Stomach (tissue), 8 donors: ENCODE measurements at regions not wholly inside any gene's neighbourhood (a gene's known extent, or its start where the extent isn't known, plus 50 kb on each side); places are given as distances from the start of the nearest gene placed in this dataset.
"Not testable (repeated sequence)": the region's sequence is repeated elsewhere in the genome, so short reads cannot be mapped to it uniquely, and the experiment has no call there.

Source experiments
- DNase-seq, 2 donors: peaks; one replicate each; pipeline versions ENCODE4 v3.0.0 to v3.0.0-alpha.2; 2013 to 2019
- H3K27ac ChIP-seq, 5 donors: fragments of 200-600 bp in 4 of 5; sonication (generic) in 4 of 5; one replicate each; pipeline ENCODE4 v1.5.1; 2013 to 2019; ENCODE audit warnings: mild to moderate bottlenecking in 1 of 5, moderate library complexity in 1 of 5
- H3K27me3 ChIP-seq, 3 donors: fragments of 200-600 bp; sonication (generic); one replicate each; pipeline ENCODE4 v1.5.1; 2017 to 2019; ENCODE audit warnings: mixed run types in 1 of 3
- H3K36me3 ChIP-seq, 4 donors: fragments of 200-600 bp; sonication (generic); 1 replicate in 3 of 4; 2 replicates in 1 of 4; pipeline ENCODE4 v1.5.1; 2016 to 2019
- H3K4me1 ChIP-seq, 4 donors: fragments of 200-600 bp; sonication (generic); one replicate each; pipeline ENCODE4 v1.5.1; 2016 to 2019
- H3K4me3 ChIP-seq, 4 donors: fragments of 200-600 bp; sonication (generic) in 3 of 4; one replicate each; pipeline ENCODE4 v1.5.1; 2016 to 2019; ENCODE audit warnings: mild to moderate bottlenecking in 1 of 4
- H3K9me3 ChIP-seq, 4 donors: fragments of 200-600 bp; sonication (generic); one replicate each; pipeline ENCODE4 v1.5.1; 2016 to 2019
- CTCF ChIP-seq, 7 experiments: fragments of 450-650 bp in 4 of 7; fragments of 200-600 bp in 3 of 7; sonication (generic) in 3 of 7; IDR thresholded peaks; one replicate each; pipeline ENCODE4 v1.5.1; 2016 to 2019; ENCODE audit warnings: antibody characterized with exemption in 7 of 7, control low read depth in 2 of 7, mild to moderate bottlenecking in 1 of 7
- EP300 ChIP-seq: sonication (generic); formaldehyde crosslinking; IDR thresholded peaks from one replicate; pipeline ENCODE4 v1.6.1; 2017; ENCODE audit warnings: antibody characterized with exemption
- POLR2A ChIP-seq, 4 donors: fragments of 450-650 bp; IDR thresholded peaks; one replicate each; pipeline ENCODE4 v1.6.1; 2016; ENCODE audit warnings: antibody characterized with exemption in 4 of 4, control low read depth in 2 of 4, mild to moderate bottlenecking in 1 of 4, moderate library complexity in 1 of 4
- POLR2AphosphoS5 ChIP-seq, 3 donors: sonication (generic); formaldehyde crosslinking; IDR thresholded peaks; one replicate each; pipeline ENCODE4 v1.6.1; 2016; ENCODE audit warnings: antibody characterized with exemption in 3 of 3
- WGBS, 5 donors: extraction: QIAGEN DNeasy Blood & Tissue Kit in 3 of 5; methylation state at CpG; one replicate each; pipeline versions ENCODE4 v1.1.5 to v1.1.7; 2013 to 2018; 5-methylcytosine and 5-hydroxymethylcytosine counted together
- intact Hi-C: fragments of 100-400 bp; cut with DNase I; formaldehyde crosslinking; loops from one replicate; pipeline ENCODE4 v1.15.1; 2023; ENCODE audit warnings: low total_unique reads
- donor health status: healthy with polysubstance abuse.
- donor health status: Bipolar disorder and iron deficiency.
- donor health status: healthy.

- WGBS, 5 donors = 18 to 88% (median 60%) methylated on average over 1 of the region's 1 CpG
- no peak overlapping the region for H3K27ac ChIP-seq
- TF ChIP-seq CTCF (IDR thresholded peaks at IDR 0.05) (no peak), POLR2A (IDR thresholded peaks at IDR 0.05) (no peak), EP300 (no peak)
- DNase-seq = no peak
- H3K27me3 ChIP-seq = no peaks in the 10 kb centered on the region
- intact Hi-C loops = no loop called here
- H3K4me1 ChIP-seq = no peaks in the 10 kb centered on the region
- H3K36me3 ChIP-seq = no peaks in the 10 kb centered on the region
- no peaks in the 10 kb centered on the region for H3K9me3 ChIP-seq
- H3K4me3 ChIP-seq = no peak overlapping the region
Measured at GRCh38 chr3:65259946-65260345, 572.1 kb upstream of the ADAMTS9 start.

- H3K4me1 ChIP-seq, H3K36me3 ChIP-seq, H3K9me3 ChIP-seq, H3K27ac ChIP-seq, H3K27me3 ChIP-seq, intact Hi-C loops, DNase-seq, H3K4me3 ChIP-seq: not testable (repeated sequence)
- 90 to 93% (median 91%) methylated on average over 3 of the region's 3 CpGs for WGBS, 5 donors
Measured at GRCh38 chr3:65252914-65253313, 565.1 kb upstream of the ADAMTS9 start.

- TF ChIP-seq CTCF (IDR thresholded peaks at IDR 0.05) (no peak), POLR2A (IDR thresholded peaks at IDR 0.05) (no peak), EP300 (no peak)
- DNase-seq = no peak
- H3K36me3 ChIP-seq = no peaks in the 10 kb centered on the region
- H3K4me3 ChIP-seq = no peak overlapping the region
- H3K4me1 ChIP-seq = no peaks in the 10 kb centered on the region
- H3K27ac ChIP-seq = no peak overlapping the region
- no peaks in the 10 kb centered on the region for H3K27me3 ChIP-seq
- intact Hi-C loops = no loop called here
- H3K9me3 ChIP-seq = peaks cover 0 to 4% (median 0%) of the 10 kb centered on the region in 4 donors
Measured at GRCh38 chr3:65252266-65252665, 564.5 kb upstream of the ADAMTS9 start.

GRCh38 chr3:65251375-65251774, 563.6 kb upstream of the ADAMTS9 start:
- H3K27ac ChIP-seq = no peak overlapping the region
- intact Hi-C loops = no loop called here
- TF ChIP-seq CTCF (IDR thresholded peaks at IDR 0.05) = no peak
- TF ChIP-seq POLR2AphosphoS5 (IDR thresholded peaks at IDR 0.05) = no peak
- no peak for TF ChIP-seq EP300
- TF ChIP-seq POLR2A (IDR thresholded peaks at IDR 0.05) = no peak
- H3K9me3 ChIP-seq = peaks cover 0 to 4% (median 0%) of the 10 kb centered on the region in 4 donors
- no peaks in the 10 kb centered on the region for H3K27me3 ChIP-seq
- WGBS, 5 donors = 77 to 87% (median 82%) methylated on average over 2 of the region's 2 CpGs
- no peak overlapping the region for H3K4me3 ChIP-seq
- no peaks in the 10 kb centered on the region for H3K4me1 ChIP-seq
- H3K36me3 ChIP-seq = no peaks in the 10 kb centered on the region
- DNase-seq = no peak

- no peak overlapping the region for H3K4me3 ChIP-seq
- intact Hi-C loops = loop anchor here (5.0 kb wide), 1 partner anchor 714 kb away; no protein-coding TSS in a partner anchor
- WGBS, 5 donors = 51 to 64% (median 53%) methylated on average over 6 of the region's 6 CpGs
Measured at GRCh38 chr3:65246561-65246960, 558.8 kb upstream of the ADAMTS9 start.

More at GRCh38 chr3:65246561-65246960, 558.8 kb upstream of the ADAMTS9 start:
- no peak for TF ChIP-seq CTCF (IDR thresholded peaks at IDR 0.05)
- no peak for TF ChIP-seq POLR2A (IDR thresholded peaks at IDR 0.05)
- TF ChIP-seq POLR2AphosphoS5 (IDR thresholded peaks at IDR 0.05) = no peak
- no peak for TF ChIP-seq EP300
- H3K27me3 ChIP-seq = no peaks in the 10 kb centered on the region
- H3K4me1 ChIP-seq = no peaks in the 10 kb centered on the region
- no peaks in the 10 kb centered on the region for H3K36me3 ChIP-seq
- no peak for DNase-seq
- H3K27ac ChIP-seq = no peak overlapping the region
- H3K9me3 ChIP-seq = no peaks in the 10 kb centered on the region
